ENCODE measurements at regions not wholly inside any gene's neighbourhood (a gene's known extent, or its start where the extent isn't known, plus 50 kb on each side); places are given as distances from the start of the nearest gene placed in this dataset.

DNA sequence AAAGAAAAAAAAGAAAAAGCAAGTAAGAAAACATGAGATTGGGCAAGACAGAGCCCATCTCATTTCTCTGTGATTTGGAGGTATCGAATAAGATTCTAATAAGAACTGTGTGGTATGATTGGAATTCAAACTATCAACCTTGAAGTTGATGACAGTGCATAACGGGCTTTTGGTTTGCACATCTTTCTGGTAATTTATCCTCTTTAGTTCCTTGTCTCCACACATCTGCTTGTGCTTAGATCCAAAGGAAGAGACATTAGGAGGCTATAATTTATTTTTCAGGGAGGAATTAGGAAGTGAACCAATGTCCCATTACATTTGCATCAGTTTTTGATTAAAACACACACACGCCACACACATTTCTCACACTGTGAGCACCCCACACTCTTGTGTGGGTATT is 149.9 kb downstream of the ARSF start:
- Histone ChIP-seq H4K20me1 (ENCODE audit: control insufficient read depth, extremely low read depth, insufficient read depth, low read length) (no peaks in the 10 kb centered on the region), H3K4me3 (ENCODE audit: control insufficient read depth in 2 of 3, extremely low read depth in 1 of 3, insufficient read depth in 2 of 3, low read depth in 1 of 3, low read length in 3 of 3) (no peak overlapping the region), H3K9ac (ENCODE audit: control insufficient read depth, extremely low read depth, insufficient read depth, low read length) (no peak overlapping the region), H3K4me1 (ENCODE audit: control insufficient read depth, extremely low read depth, insufficient read depth, low read length) (no peaks in the 10 kb centered on the region), H2AFZ (ENCODE audit: control insufficient read depth, low read length) (no peak overlapping the region), H3K79me2 (ENCODE audit: control insufficient read depth, insufficient read depth, low read length) (no peaks in the 10 kb centered on the region), H3K36me3 (ENCODE audit: control insufficient read depth in 2 of 2, extremely low read depth in 1 of 2, insufficient read depth in 2 of 2, low read length in 2 of 2) (no peaks in the 10 kb centered on the region), H3K27me3 (ENCODE audit: control insufficient read depth, extremely low read depth, insufficient read depth, low read length) (no peaks in the 10 kb centered on the region), H3K27ac (ENCODE audit: control insufficient read depth, insufficient read depth, low read length) (no peak overlapping the region), H3K9me1 (ENCODE audit: control insufficient read depth, extremely low read depth, insufficient read depth, low read length) (no peaks in the 10 kb centered on the region), H3K9me3 (ENCODE audit: control insufficient read depth, low read depth, low read length) (no peaks in the 10 kb centered on the region), H3K4me2 (ENCODE audit: control insufficient read depth, extremely low read depth, insufficient read depth, low read depth, low read length) (no peak overlapping the region)
- DNase-seq (ENCODE audit: low read depth, low spot score) (no peak), FAIRE-seq (no peak)
- TF ChIP-seq, protein P1, sequence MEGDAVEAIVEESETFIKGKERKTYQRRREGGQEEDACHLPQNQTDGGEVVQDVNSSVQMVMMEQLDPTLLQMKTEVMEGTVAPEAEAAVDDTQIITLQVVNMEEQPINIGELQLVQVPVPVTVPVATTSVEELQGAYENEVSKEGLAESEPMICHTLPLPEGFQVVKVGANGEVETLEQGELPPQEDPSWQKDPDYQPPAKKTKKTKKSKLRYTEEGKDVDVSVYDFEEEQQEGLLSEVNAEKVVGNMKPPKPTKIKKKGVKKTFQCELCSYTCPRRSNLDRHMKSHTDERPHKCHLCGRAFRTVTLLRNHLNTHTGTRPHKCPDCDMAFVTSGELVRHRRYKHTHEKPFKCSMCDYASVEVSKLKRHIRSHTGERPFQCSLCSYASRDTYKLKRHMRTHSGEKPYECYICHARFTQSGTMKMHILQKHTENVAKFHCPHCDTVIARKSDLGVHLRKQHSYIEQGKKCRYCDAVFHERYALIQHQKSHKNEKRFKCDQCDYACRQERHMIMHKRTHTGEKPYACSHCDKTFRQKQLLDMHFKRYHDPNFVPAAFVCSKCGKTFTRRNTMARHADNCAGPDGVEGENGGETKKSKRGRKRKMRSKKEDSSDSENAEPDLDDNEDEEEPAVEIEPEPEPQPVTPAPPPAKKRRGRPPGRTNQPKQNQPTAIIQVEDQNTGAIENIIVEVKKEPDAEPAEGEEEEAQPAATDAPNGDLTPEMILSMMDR (optimal IDR thresholded peaks at IDR 0.05 in 1 of 3, IDR thresholded peaks at IDR 0.05 in 1 of 3, conservative IDR thresholded peaks at IDR 0.05 in 1 of 3; ENCODE audit: extremely low read depth in 1 of 3, insufficient read depth in 2 of 3, low read length in 3 of 3) = no peak
- no peak for TF ChIP-seq EZH2 (IDR thresholded peaks at IDR 0.05; ENCODE audit: low read length)
- dilution Hi-C loops (cut with MboI; ENCODE audit: extremely low pct_ligation_motif_present, low sequenced_read_pairs) = no loop called here

DNA sequence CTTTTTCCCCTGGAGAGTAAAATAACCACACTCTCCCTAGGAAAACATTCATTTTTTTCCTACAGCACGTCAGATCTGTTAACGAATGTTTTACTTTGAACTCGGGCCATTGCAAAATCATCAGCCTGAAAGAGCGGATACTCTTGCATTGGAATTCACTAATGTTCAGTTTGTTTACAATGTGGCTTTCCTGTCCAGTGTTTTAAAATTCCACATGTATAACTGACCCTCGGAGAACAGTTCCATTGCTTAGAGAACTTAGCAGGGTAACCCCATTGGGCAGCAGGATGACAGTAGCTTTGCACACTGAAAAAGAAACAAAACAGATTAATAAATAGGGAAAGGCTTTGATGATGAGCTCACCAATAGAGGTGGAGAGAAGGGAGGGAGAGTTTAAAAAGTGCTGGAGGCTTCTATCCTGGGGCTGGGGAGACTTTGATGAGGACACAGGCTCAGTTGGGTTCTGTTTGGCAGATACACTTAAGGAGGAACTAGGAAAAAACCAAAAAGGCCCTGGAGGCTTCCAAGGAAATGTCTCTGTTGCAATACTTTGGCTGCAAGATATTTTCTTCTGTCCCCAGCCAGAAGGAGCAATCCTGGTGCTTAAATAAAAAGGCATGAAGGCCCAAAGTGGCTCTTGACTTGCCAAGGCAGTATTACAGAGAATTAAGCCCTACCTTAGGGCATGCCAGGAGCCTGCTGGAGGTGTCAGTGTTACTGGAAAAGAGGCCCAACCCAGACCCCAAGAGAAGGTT is 143.1 kb downstream of the ARSF start:
- no peak for FAIRE-seq
- no peak for TF ChIP-seq EZH2 (IDR thresholded peaks at IDR 0.05; ENCODE audit: low read length)

DNA sequence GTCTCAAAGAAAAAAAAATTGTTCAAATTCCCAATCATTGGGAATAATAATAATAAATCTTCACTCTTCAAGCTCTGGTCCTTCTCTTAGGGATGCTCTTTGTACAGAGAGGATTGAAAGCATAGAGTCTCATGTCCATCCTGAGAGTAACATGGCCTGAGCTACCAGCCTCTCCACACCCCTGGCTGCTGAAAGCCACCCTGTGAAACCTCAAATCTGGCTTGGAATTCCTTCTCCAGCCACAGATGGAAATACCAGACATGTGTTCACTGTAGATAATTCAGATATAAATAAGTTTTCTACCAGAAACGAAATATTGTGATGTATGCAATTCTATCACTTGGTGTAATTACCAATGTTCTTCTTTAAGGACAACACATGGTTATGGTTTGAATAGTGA is 140.6 kb downstream of the ARSF start:
- no peak overlapping the region for H3K4me3 ChIP-seq (ENCODE audit: control insufficient read depth in 2 of 3, extremely low read depth in 1 of 3, insufficient read depth in 2 of 3, low read depth in 1 of 3, low read length in 3 of 3)
- dilution Hi-C loops (cut with MboI; ENCODE audit: extremely low pct_ligation_motif_present, low sequenced_read_pairs) = no loop called here
- FAIRE-seq (no peak), DNase-seq (ENCODE audit: low read depth, low spot score) (no peak)
- no peaks in the 10 kb centered on the region for H3K9me1 ChIP-seq (ENCODE audit: control insufficient read depth, extremely low read depth, insufficient read depth, low read length)
- H3K27ac ChIP-seq (ENCODE audit: control insufficient read depth, insufficient read depth, low read length) = no peak overlapping the region
- no peaks in the 10 kb centered on the region for H3K9me3 ChIP-seq (ENCODE audit: control insufficient read depth, low read depth, low read length)
- no peaks in the 10 kb centered on the region for H3K4me1 ChIP-seq (ENCODE audit: control insufficient read depth, extremely low read depth, insufficient read depth, low read length)
- H3K36me3 ChIP-seq (ENCODE audit: control insufficient read depth in 2 of 2, extremely low read depth in 1 of 2, insufficient read depth in 2 of 2, low read length in 2 of 2) = no peaks in the 10 kb centered on the region
- no peaks in the 10 kb centered on the region for H3K79me2 ChIP-seq (ENCODE audit: control insufficient read depth, insufficient read depth, low read length)
- H2AFZ ChIP-seq (ENCODE audit: control insufficient read depth, low read length) = no peak overlapping the region
- no peak overlapping the region for H3K9ac ChIP-seq (ENCODE audit: control insufficient read depth, extremely low read depth, insufficient read depth, low read length)
- H3K27me3 ChIP-seq (ENCODE audit: control insufficient read depth, extremely low read depth, insufficient read depth, low read length) = no peaks in the 10 kb centered on the region
- no peaks in the 10 kb centered on the region for H4K20me1 ChIP-seq (ENCODE audit: control insufficient read depth, extremely low read depth, insufficient read depth, low read length)
- no peak overlapping the region for H3K4me2 ChIP-seq (ENCODE audit: control insufficient read depth, extremely low read depth, insufficient read depth, low read depth, low read length)
- TF ChIP-seq, protein P1 (optimal IDR thresholded peaks at IDR 0.05 in 1 of 3, IDR thresholded peaks at IDR 0.05 in 1 of 3, conservative IDR thresholded peaks at IDR 0.05 in 1 of 3; ENCODE audit: extremely low read depth in 1 of 3, insufficient read depth in 2 of 3, low read length in 3 of 3) = no peak
- TF ChIP-seq EZH2 (IDR thresholded peaks at IDR 0.05; ENCODE audit: low read length) = no peak

More for the DNA sequence above, 143.1 kb downstream of the ARSF start:
- H3K9me1 ChIP-seq (ENCODE audit: control insufficient read depth, extremely low read depth, insufficient read depth, low read length) = no peaks in the 10 kb centered on the region
- H3K4me1 ChIP-seq (ENCODE audit: control insufficient read depth, extremely low read depth, insufficient read depth, low read length) = no peaks in the 10 kb centered on the region
- no peak overlapping the region for H3K9ac ChIP-seq (ENCODE audit: control insufficient read depth, extremely low read depth, insufficient read depth, low read length)
- dilution Hi-C loops (cut with MboI; ENCODE audit: extremely low pct_ligation_motif_present, low sequenced_read_pairs) = no loop called here
- no peak overlapping the region for H3K27ac ChIP-seq (ENCODE audit: control insufficient read depth, insufficient read depth, low read length)
- H2AFZ ChIP-seq (ENCODE audit: control insufficient read depth, low read length) = no peak overlapping the region
- no peak overlapping the region for H3K4me2 ChIP-seq (ENCODE audit: control insufficient read depth, extremely low read depth, insufficient read depth, low read depth, low read length)
- DNase-seq (ENCODE audit: low read depth, low spot score) = no peak
- H3K9me3 ChIP-seq (ENCODE audit: control insufficient read depth, low read depth, low read length) = no peaks in the 10 kb centered on the region
- no peaks in the 10 kb centered on the region for H3K36me3 ChIP-seq (ENCODE audit: control insufficient read depth in 2 of 2, extremely low read depth in 1 of 2, insufficient read depth in 2 of 2, low read length in 2 of 2)
- H3K4me3 ChIP-seq (ENCODE audit: control insufficient read depth in 2 of 3, extremely low read depth in 1 of 3, insufficient read depth in 2 of 3, low read depth in 1 of 3, low read length in 3 of 3) = no peak overlapping the region
- H3K27me3 ChIP-seq (ENCODE audit: control insufficient read depth, extremely low read depth, insufficient read depth, low read length) = no peaks in the 10 kb centered on the region
- H4K20me1 ChIP-seq (ENCODE audit: control insufficient read depth, extremely low read depth, insufficient read depth, low read length) = no peaks in the 10 kb centered on the region
- H3K79me2 ChIP-seq (ENCODE audit: control insufficient read depth, insufficient read depth, low read length) = no peaks in the 10 kb centered on the region
